ENCODE measurements at regions not wholly inside any gene's neighbourhood (a gene's known extent, or its start where the extent isn't known, plus 50 kb on each side); places are given as distances from the start of the nearest gene placed in this dataset.

- no peak for DNase-seq (ENCODE audit: low read depth in 2 of 3, low spot score in 1 of 3)
These were observed 103.4 kb downstream of the HLX start for GRCh38 chr1:220982686-220983085.

GRCh38 chr1:220983877-220984635 is 104.8 kb downstream of the HLX start:
- DNase-seq (ENCODE audit: low read depth in 2 of 3, low spot score in 1 of 3) = no peak

- no peak for DNase-seq (ENCODE audit: low read depth in 2 of 3, low spot score in 1 of 3)
These were observed 111.4 kb downstream of the HLX start for GRCh38 chr1:220990427-220991339.

- no peak for DNase-seq (ENCODE audit: low read depth in 2 of 3, low spot score in 1 of 3)
These were observed 112.3 kb downstream of the HLX start for GRCh38 chr1:220991506-220991905.

- no peak for DNase-seq (ENCODE audit: low read depth in 2 of 3, low spot score in 1 of 3)
These were observed 112.9 kb downstream of the HLX start for GRCh38 chr1:220991959-220992704.

GRCh38 chr1:220992705-220993052 is 113.4 kb downstream of the HLX start:
- no peak for DNase-seq (ENCODE audit: low read depth in 2 of 3, low spot score in 1 of 3)

- DNase-seq (ENCODE audit: low read depth in 2 of 3, low spot score in 1 of 3) = no peak
These were observed 115.4 kb downstream of the HLX start for GRCh38 chr1:220994671-220995070.

GRCh38 chr1:220997791-220998190 is 118.5 kb downstream of the HLX start:
- no peak for DNase-seq (ENCODE audit: low read depth in 2 of 3, low spot score in 1 of 3)

GRCh38 chr1:220999872-221000863 is 120.9 kb downstream of the HLX start:
- no peak for DNase-seq (ENCODE audit: low read depth in 2 of 3, low spot score in 1 of 3)

- no peak for DNase-seq (ENCODE audit: low read depth in 2 of 3, low spot score in 1 of 3)
These were observed 121.9 kb downstream of the HLX start for GRCh38 chr1:221001167-221001566.

GRCh38 chr1:221002601-221003000 is 123.4 kb downstream of the HLX start:
- no peak for DNase-seq (ENCODE audit: low read depth in 2 of 3, low spot score in 1 of 3)

- DNase-seq (ENCODE audit: low read depth in 2 of 3, low spot score in 1 of 3) = no peak
These were observed 131.9 kb downstream of the HLX start for GRCh38 chr1:221011145-221011544.

- DNase-seq (ENCODE audit: low read depth in 2 of 3, low spot score in 1 of 3) = no peak
These were observed 132.9 kb downstream of the HLX start for GRCh38 chr1:221012120-221012519.

- DNase-seq (ENCODE audit: low read depth in 2 of 3, low spot score in 1 of 3) = no peak
These were observed 134.7 kb downstream of the HLX start for GRCh38 chr1:221013691-221014660.

GRCh38 chr1:221015159-221015790 is 136.0 kb downstream of the HLX start:
- DNase-seq (ENCODE audit: low read depth in 2 of 3, low spot score in 1 of 3) = no peak

GRCh38 chr1:221016751-221017150 is 137.5 kb downstream of the HLX start:
- no peak for DNase-seq (ENCODE audit: low read depth in 2 of 3, low spot score in 1 of 3)

- DNase-seq (ENCODE audit: low read depth in 2 of 3, low spot score in 1 of 3) = no peak
These were observed 139.2 kb downstream of the HLX start for GRCh38 chr1:221018414-221018813.

- no peak for DNase-seq (ENCODE audit: low read depth in 2 of 3, low spot score in 1 of 3)
These were observed 143.1 kb downstream of the HLX start for GRCh38 chr1:221022331-221022730.

- DNase-seq (ENCODE audit: low read depth in 2 of 3, low spot score in 1 of 3) = no peak
These were observed 144.2 kb downstream of the HLX start for GRCh38 chr1:221023482-221023881.
